Aorta (tissue), 5 donors: ENCODE measurements at regions not wholly inside any gene's neighbourhood (a gene's known extent, or its start where the extent isn't known, plus 50 kb on each side); places are given as distances from the start of the nearest gene placed in this dataset.
"Not testable (repeated sequence)": the region's sequence is repeated elsewhere in the genome, so short reads cannot be mapped to it uniquely, and the experiment has no call there.

ENCODE experiments used
- ATAC-seq: fragments of 200-7000 bp; cut with Tn5 transposase; one replicate; pipeline ENCODE4 v1.9.1; 2022; ENCODE audit warnings: moderate library complexity; ENCODE audit not compliant: low FRiP score
- DNase-seq, 2 donors: peaks; one replicate each; pipeline ENCODE4 v3.0.0-alpha.2; 2020
- H3K27ac ChIP-seq, 2 donors: one replicate each; pipeline ENCODE4 v1.5.1; 2013; ENCODE audit warnings: low read length in 2 of 2, mild to moderate bottlenecking in 2 of 2, moderate library complexity in 2 of 2, control low read depth in 1 of 2, inconsistent platforms in 1 of 2, low read depth in 1 of 2
- H3K27me3 ChIP-seq, 2 donors: one replicate each; pipeline ENCODE4 v1.6.1; 2013; ENCODE audit warnings: control low read depth in 1 of 2, low read length in 1 of 2, mild to moderate bottlenecking in 1 of 2, moderate library complexity in 1 of 2; ENCODE audit not compliant: insufficient read depth in 2 of 2, control insufficient read depth in 1 of 2
- H3K36me3 ChIP-seq, 2 donors: one replicate each; pipeline ENCODE4 v1.6.1; 2013; ENCODE audit warnings: control low read depth in 1 of 2, low read length in 1 of 2, mild to moderate bottlenecking in 1 of 2; ENCODE audit not compliant: insufficient read depth in 2 of 2, control insufficient read depth in 1 of 2
- H3K4me1 ChIP-seq, 2 donors: one replicate each; pipeline ENCODE4 v1.6.1; 2013; ENCODE audit warnings: low read length in 2 of 2, control low read depth in 1 of 2, mild to moderate bottlenecking in 1 of 2, moderate library complexity in 1 of 2; ENCODE audit not compliant: insufficient read depth in 2 of 2, control insufficient read depth in 1 of 2
- H3K4me3 ChIP-seq, 2 donors: one replicate each; pipeline ENCODE4 v1.5.1; 2013; ENCODE audit warnings: low read length in 2 of 2, control low read depth in 1 of 2, mild to moderate bottlenecking in 1 of 2
- H3K9me3 ChIP-seq: one replicate; pipeline ENCODE4 v1.6.1; 2013; ENCODE audit warnings: mild to moderate bottlenecking, low read length; ENCODE audit not compliant: control insufficient read depth
- WGBS, 2 donors: extraction: QIAGEN DNeasy Blood & Tissue Kit; methylation state at CpG; one replicate each; pipeline ENCODE4 v1.1.7; 2013; 5-methylcytosine and 5-hydroxymethylcytosine counted together
- intact Hi-C, 2 donors: fragments of 100-400 bp; cut with DNase I; formaldehyde crosslinking; loops; one replicate each; pipeline versions ENCODE4 v1.14.2 to v1.15.0; 2022
- donor health status: healthy with polysubstance abuse.
- donor health status: Bipolar disorder and iron deficiency.
- donor health status: DM: no; HTN: no; CAD: no.
- donor health status: DM: no; HTN: no; CAD: no.
- donor health status: DM: yes; HTN: yes; CAD: no.

- H3K9me3 ChIP-seq, H3K4me3 ChIP-seq, intact Hi-C loops, ATAC-seq, H3K4me1 ChIP-seq, H3K27ac ChIP-seq, H3K27me3 ChIP-seq, DNase-seq, H3K36me3 ChIP-seq: not testable (repeated sequence)
- WGBS, 2 donors, result 69 to 78% methylated on average over 4 of the region's 4 CpGs
Measured at GRCh38 chr4:3925841-3926240, 159.7 kb downstream of the ADRA2C start.

GRCh38 chr4:3926271-3926670, 160.1 kb downstream of the ADRA2C start:
- 78 to 83% methylated on average over 10 of the region's 10 CpGs for WGBS, 2 donors
- H3K9me3 ChIP-seq, H3K27me3 ChIP-seq, H3K4me1 ChIP-seq, H3K36me3 ChIP-seq, intact Hi-C loops, DNase-seq, H3K4me3 ChIP-seq, H3K27ac ChIP-seq, ATAC-seq: not testable (repeated sequence)

- H3K36me3 ChIP-seq, H3K4me3 ChIP-seq, ATAC-seq, H3K27ac ChIP-seq, H3K4me1 ChIP-seq, DNase-seq, intact Hi-C loops, H3K27me3 ChIP-seq, H3K9me3 ChIP-seq: not testable (repeated sequence)
- 71 to 74% methylated on average over 11 of the region's 11 CpGs for WGBS, 2 donors
Measured at GRCh38 chr4:3926969-3927755, 161.0 kb downstream of the ADRA2C start.

DNA sequence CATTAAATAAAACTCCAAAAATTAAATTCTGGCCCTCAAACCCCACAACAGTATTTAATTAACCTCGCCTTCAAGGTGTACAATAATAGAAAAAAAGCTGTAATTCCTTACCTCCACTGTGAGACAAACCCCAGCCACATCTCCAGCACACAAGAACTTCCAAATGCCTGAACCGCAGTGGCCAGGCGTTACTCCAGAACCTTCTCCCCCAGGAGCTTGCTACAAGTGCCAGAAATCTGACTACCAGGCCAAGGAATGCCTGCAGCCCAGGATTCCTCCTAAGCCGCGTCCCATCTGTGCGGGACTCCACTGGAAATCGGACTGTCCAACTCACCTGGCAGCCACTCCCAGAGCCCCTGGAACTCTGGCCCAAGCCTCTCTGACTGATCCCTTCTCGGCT, 163.2 kb downstream of the ADRA2C start:
- H3K27ac ChIP-seq, DNase-seq, H3K27me3 ChIP-seq, intact Hi-C loops, H3K4me3 ChIP-seq, ATAC-seq, H3K4me1 ChIP-seq, H3K9me3 ChIP-seq, H3K36me3 ChIP-seq: not testable (repeated sequence)
- WGBS, 2 donors, result 72% methylated on average over 8 of the region's 8 CpGs

GRCh38 chr4:3932734-3933133, 166.5 kb downstream of the ADRA2C start:
- H3K4me3 ChIP-seq, H3K36me3 ChIP-seq, H3K27me3 ChIP-seq, DNase-seq, H3K27ac ChIP-seq, ATAC-seq, H3K4me1 ChIP-seq, H3K9me3 ChIP-seq, intact Hi-C loops: not testable (repeated sequence)
- 77 to 80% methylated on average over 7 of the region's 8 CpGs for WGBS, 2 donors

GRCh38 chr4:3935406-3935805, 169.2 kb downstream of the ADRA2C start:
- DNase-seq, H3K27ac ChIP-seq, H3K36me3 ChIP-seq, H3K4me1 ChIP-seq, ATAC-seq, H3K9me3 ChIP-seq, H3K27me3 ChIP-seq, H3K4me3 ChIP-seq, intact Hi-C loops: not testable (repeated sequence)
- WGBS, 2 donors, result 94 to 95% methylated on average over 10 of the region's 10 CpGs

- Histone ChIP-seq H3K27me3 (no peaks in the 10 kb centered on the region), H3K4me1 (no peaks in the 10 kb centered on the region), H3K9me3 (no peaks in the 10 kb centered on the region), H3K27ac (no peak overlapping the region), H3K36me3 (no peaks in the 10 kb centered on the region), H3K4me3 (no peak overlapping the region)
- DNase-seq (no peak), ATAC-seq (no peak)
- WGBS, 2 donors, result 85 to 89% methylated on average over 10 to 13 of the region's 13 CpGs
- intact Hi-C loops, result no loop called here
Measured at GRCh38 chr4:3936184-3936583, 170.0 kb downstream of the ADRA2C start.

GRCh38 chr4:3937849-3938562, 171.8 kb downstream of the ADRA2C start:
- H3K9me3 ChIP-seq, ATAC-seq, H3K4me3 ChIP-seq, DNase-seq, intact Hi-C loops, H3K27ac ChIP-seq, H3K27me3 ChIP-seq, H3K36me3 ChIP-seq, H3K4me1 ChIP-seq: not testable (repeated sequence)
- WGBS, 2 donors, result 76 to 81% methylated on average over 10 to 14 of the region's 18 CpGs

- WGBS, 2 donors, result 91 to 95% methylated on average over 8 of the region's 8 CpGs
- H3K9me3 ChIP-seq, H3K36me3 ChIP-seq, H3K27me3 ChIP-seq, H3K27ac ChIP-seq, ATAC-seq, H3K4me3 ChIP-seq, intact Hi-C loops, H3K4me1 ChIP-seq, DNase-seq: not testable (repeated sequence)
Measured at GRCh38 chr4:3938676-3939075, 172.5 kb downstream of the ADRA2C start.
